ENCODE measurements at regions not wholly inside any gene's neighbourhood (a gene's known extent, or its start where the extent isn't known, plus 50 kb on each side); places are given as distances from the start of the nearest gene placed in this dataset.

DNA sequence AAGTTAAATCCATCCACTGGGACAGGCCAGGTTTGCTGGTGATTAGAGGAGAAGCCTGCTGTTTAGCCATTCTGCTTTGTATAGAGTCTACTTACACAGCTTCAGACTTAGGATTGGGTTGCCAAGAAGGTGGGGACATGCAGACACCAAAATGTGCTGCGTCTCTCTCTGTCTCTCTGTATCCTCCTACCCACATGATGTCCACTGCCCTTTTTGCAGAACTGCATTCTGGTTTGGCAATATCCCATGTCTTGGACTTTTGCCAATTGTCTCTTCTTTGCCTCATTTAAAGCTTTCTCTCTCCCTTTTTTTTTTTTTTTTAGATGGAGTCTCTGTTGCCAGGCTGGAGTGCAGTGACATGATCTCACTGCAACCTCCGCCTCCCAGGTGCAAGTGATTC is 261.1 kb upstream of the FN1 start:
- TF ChIP-seq, protein P1, sequence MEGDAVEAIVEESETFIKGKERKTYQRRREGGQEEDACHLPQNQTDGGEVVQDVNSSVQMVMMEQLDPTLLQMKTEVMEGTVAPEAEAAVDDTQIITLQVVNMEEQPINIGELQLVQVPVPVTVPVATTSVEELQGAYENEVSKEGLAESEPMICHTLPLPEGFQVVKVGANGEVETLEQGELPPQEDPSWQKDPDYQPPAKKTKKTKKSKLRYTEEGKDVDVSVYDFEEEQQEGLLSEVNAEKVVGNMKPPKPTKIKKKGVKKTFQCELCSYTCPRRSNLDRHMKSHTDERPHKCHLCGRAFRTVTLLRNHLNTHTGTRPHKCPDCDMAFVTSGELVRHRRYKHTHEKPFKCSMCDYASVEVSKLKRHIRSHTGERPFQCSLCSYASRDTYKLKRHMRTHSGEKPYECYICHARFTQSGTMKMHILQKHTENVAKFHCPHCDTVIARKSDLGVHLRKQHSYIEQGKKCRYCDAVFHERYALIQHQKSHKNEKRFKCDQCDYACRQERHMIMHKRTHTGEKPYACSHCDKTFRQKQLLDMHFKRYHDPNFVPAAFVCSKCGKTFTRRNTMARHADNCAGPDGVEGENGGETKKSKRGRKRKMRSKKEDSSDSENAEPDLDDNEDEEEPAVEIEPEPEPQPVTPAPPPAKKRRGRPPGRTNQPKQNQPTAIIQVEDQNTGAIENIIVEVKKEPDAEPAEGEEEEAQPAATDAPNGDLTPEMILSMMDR (IDR thresholded peaks at IDR 0.05; ENCODE audit: low read length), result no peak
- no peak for TF ChIP-seq EZH2 (IDR thresholded peaks at IDR 0.05; ENCODE audit: borderline replicate concordance, low read length)
